NCI-H748 (cell line): ENCODE measurements at regions not wholly inside any gene's neighbourhood (a gene's known extent, or its start where the extent isn't known, plus 50 kb on each side); places are given as distances from the start of the nearest gene placed in this dataset.
"Not testable (repeated sequence)": the region's sequence is repeated elsewhere in the genome, so short reads cannot be mapped to it uniquely, and the experiment has no call there.

ENCODE experiments used
- DNase-seq: peaks from one replicate; lab custom pipeline; 2025; ENCODE audit not compliant: unreplicated experiment; lab: John Stamatoyannopoulos, UW

DNA sequence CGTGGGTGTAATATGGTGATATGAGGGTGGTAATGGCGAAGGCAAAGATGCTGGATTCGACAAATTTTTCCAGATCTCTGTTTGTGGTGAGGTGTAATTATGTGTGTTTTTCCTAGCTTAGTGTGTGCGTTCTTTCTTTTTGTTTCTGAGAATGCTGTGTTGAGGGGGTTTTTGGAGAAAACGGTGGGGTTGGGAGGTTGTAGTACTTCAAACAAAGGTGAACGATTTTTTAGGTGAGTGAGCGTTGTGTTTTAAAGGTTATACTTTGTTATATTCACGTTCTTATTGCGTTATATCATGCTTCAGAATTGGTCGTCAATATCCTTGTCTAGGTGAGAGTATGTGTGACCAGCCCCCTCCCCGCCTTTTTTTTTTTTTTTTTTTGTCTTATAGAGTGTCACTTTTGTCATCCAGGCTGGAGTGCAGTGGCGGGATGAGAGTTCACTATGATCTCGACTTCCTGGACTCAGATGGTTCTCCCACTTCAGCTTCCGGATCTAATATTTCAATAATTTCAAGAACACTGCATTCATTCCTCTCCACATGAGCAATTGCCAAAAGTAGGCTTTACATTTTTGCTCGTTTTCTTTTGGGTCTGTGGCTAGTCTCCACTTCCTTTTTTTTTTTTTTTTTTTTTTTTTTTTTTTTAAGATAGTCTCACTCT, 82.2 kb upstream of the RNU2-1 start:
- DNase-seq: no peak

DNA sequence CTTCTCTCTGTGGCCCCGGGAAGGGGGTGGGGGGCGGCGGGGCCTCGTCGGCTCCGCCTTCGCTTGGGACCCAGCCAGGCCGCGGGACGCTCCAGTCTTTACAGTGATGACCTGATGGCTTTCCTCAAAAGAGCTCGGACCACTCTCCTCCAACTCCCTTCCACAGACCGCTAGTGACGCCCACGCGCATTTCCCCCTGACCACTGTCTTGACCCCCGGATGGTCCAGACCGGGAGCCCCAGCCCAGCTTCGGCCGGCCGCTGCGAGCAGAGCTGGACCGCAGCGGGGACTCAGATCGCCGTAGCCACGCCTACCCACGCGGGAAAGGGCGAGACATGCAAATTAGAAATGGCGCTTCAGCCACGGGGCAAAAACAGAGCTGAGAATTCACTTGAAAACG, 81.6 kb upstream of the RNU2-1 start:
- no peak for DNase-seq

DNA sequence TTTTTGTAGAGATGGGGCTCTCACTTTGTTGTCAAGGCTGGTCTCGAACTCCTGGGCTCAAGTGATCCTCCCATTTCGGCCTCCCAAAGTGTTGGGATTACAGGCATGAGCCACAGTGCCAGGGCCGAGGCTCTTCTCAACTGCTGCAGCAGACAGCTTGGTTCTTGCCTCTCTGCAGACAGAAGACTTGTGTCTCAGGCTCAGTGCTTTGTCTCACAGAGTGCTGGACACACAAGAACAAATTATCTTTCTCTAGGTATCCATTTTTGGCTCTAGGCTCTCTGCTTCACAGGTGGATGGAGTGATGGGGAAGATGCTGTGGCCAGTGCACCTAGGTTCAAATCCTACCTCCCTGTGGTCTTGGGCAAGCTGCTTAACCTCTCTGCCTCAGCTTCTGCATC, 80.8 kb upstream of the RNU2-1 start:
- DNase-seq: no peak

DNA sequence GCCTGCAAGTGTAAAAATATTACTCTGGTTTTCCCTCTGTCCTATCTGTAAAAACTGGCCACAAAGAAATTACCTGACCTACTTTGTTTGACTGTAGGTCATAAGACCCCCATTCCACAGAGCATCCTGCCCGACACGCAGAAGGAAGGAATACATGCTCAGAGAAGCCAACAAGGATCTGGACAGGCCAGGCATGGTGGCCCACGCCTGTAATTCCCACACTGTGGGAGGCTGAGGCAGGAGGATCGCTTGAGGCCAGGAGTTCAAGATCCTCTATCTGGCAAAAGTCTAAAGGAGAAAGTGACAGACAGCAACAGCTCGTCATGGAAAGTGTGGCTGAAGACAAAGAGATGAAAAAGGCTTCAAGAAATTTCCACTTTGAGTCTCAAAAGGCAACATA, 78.2 kb upstream of the RNU2-1 start:
- no peak for DNase-seq

DNA sequence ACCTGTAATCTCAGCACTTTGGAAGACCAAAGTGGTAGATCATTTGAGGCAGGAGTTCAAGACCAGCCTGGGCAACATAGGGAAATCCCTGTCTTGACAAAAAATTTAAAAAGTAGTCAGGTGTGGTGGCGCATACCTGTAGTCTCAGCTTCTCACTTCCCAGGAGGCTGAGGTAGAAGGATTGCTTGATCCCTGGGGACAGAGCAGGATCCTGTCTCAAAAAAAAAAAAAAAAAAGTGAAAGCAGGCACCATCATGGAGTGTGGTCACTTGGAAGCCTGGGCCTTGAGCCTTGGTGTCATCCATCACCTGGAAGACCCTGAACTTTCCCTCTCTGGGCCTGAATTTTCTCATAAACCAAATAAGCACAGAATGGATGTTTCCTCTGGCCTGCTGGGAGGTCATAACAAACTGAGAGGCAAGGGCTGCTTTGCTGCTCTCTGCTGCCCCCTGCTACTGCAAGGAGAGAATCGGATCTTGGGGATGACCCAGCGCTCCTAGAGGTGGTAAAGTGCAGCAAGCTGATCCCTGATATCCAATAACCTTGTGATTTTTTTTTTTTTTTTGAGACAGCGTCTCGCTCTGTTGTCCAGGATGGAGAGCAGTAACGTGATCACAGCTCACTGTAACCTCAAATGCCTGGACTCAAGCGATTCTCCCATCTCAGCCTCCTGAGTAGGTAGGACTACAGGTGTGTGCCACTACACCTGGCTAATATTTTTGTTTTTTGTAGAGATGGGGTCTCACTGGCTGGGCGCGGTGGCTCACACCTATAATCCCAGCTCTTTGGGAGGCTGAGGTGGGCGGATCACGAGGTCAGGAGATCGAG, 75.9 kb upstream of the RNU2-1 start:
- DNase-seq: no peak

DNA sequence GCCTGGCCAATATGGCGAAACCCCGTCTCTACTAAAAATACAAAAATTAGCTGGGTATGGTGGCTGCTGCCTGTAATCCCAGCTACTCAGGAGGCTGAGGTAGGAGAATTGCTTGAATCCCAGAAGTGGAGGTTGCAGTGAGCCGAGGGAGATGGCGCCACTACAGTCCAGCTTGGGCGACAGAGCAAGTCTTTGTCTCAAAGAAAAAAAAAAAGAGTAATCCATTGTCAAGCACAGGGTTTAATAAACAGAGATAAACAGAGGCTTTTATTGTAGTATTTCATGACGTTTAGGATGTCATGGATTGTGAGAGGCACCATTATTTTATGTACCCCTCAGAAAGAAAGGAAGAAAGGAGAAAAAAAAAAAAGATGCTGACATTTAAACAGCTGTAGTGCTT, 75.2 kb upstream of the RNU2-1 start:
- DNase-seq: no peak

DNA sequence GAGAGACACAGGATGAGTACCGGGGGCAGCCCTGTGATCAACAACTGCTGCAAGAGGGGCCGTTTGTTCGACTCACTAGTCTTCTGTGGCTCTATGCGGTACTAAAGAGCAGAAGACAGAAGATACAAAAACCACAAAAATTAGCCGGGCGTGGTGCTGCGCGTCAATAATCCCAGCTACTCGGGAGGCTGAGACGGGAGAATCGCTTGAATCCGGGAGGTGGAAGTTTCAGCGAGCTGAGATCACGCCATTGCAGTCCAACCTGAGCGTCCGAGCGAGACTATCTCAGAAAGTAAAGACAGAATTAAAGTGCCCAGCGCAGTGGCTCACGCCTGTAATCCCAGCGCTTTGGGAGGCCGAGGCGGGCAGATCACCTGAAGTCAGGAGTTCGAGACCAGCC, 71.0 kb upstream of the RNU2-1 start:
- DNase-seq: not testable (repeated sequence)

DNA sequence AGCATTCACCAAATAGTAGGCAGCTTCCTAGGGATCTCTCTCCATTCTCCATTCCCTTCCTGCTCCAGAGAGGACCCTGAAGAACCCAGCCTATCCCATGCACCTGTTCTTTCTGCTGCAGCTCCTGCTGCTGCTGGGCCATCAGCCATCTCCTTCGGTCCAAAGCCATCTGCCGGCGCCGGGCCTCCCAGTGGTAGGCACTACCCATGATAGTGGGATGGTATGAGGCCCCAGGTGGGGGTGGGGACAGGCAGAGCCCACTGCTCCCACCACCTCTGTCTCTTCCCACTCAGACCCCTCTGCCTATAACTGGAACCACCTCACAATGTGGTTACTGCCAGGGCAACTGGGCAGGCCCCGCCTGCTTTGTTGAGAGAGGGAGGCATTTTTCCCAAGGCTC, 69.3 kb upstream of the RNU2-1 start:
- not testable (repeated sequence) for DNase-seq

DNA sequence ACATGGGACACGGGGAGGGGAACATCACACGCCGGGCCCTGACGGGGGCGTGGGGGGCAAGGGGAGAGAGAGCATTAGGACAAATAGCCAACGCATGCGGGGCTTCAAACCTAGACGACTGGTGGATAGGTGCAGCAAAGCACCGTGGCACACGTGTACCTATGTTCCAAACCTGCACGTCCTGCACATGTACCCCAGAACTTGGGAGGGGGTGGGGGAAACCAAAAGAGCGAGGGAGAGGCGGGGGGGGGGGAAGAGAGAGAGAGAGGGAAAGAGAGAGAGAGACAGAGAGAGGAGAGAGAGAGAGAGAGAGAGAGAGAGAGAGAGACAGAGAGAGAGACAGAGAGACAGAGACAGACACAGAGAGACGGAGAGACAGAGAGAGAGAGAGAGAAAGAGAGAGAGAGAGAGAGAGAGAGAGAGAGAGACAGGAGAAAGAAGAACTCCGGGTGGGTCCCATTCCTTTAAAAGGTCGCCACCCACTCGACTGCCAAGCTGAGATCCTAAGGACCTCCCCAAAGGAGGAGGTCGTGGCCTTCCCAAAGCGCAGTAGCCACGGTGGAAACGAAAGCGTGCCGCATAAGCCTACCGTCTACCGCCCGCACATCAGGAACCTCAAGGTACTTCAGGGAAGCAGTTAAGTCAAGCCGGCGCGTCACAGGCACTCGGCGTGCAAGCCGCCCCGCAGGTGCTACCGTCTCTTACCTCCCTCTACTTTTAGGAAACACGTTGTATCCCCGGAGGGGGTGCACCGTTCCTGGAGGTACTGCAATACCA, 65.7 kb upstream of the RNU2-1 start:
- not testable (repeated sequence) for DNase-seq

DNA sequence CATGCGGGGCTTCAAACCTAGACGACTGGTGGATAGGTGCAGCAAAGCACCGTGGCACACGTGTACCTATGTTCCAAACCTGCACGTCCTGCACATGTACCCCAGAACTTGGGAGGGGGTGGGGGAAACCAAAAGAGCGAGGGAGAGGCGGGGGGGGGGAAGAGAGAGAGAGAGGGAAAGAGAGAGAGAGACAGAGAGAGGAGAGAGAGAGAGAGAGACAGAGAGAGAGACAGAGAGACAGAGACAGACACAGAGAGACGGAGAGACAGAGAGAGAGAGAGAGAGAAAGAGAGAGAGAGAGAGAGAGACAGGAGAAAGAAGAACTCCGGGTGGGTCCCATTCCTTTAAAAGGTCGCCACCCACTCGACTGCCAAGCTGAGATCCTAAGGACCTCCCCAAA, 55.9 kb upstream of the RNU2-1 start:
- not testable (repeated sequence) for DNase-seq

DNA sequence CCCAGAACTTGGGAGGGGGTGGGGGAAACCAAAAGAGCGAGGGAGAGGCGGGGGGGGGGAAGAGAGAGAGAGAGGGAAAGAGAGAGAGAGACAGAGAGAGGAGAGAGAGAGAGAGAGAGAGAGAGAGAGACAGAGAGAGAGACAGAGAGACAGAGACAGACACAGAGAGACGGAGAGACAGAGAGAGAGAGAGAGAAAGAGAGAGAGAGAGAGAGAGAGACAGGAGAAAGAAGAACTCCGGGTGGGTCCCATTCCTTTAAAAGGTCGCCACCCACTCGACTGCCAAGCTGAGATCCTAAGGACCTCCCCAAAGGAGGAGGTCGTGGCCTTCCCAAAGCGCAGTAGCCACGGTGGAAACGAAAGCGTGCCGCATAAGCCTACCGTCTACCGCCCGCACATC, 49.8 kb upstream of the RNU2-1 start:
- DNase-seq: not testable (repeated sequence)
